ENCODE measurements at regions not wholly inside any gene's neighbourhood (a gene's known extent, or its start where the extent isn't known, plus 50 kb on each side); places are given as distances from the start of the nearest gene placed in this dataset.
A peak's percentile ranks its signal among the peaks of the same experiment; 100 is the strongest.

GRCh38 chr16:85326113-85326793 lies 214.0 kb upstream of the CIBAR2 start:
- no peak for DNase-seq (ENCODE audit: low read depth in 2 of 2)

- no peak for DNase-seq (ENCODE audit: low read depth in 2 of 2)
Measured at GRCh38 chr16:85326794-85327181, 214.5 kb upstream of the CIBAR2 start.

DNA sequence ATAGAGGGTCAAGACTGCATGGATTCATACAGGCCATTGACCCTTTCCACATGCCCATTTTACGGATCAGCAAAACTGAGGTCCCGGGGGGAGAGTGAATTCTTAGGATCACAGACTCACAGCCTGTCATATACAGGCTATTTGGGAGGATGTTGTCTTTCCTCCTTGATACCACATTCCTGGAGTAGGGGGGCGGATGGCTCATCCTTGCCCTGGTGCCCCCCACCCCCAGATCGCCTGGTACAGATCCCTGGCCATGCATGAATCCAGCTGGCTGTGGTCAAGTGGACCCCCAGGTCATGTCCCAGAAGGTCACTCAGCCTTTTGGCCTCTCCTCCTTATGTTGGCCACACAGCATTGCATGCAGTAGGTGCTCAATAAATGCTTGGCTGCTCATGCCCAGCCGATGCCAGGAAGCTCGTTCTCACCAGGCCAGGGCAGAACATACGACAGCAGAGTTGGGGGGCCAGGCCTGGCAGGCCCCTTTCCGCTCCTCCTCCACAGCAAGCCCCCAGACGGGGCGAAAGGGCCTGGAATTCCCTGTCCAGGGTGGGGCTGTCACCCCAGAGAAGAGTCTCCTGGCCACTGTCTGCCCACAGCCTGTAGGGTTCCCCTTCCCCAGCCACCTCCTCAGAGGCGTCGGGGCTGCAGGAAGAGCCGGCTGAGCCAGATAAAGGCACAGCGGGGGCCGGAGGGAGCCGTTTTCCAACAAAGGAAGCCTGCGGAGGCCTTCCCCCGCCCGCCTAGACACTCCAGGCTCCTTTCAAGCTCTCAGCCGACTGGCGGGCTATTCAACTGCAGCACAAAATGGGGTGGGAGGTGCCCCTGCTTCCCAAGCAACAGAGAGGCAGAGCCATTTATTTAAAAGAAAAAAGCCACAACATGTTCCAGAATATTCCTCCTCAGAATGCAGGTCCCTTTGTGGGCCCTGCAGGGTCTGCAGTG lies 215.7 kb upstream of the CIBAR2 start:
- no peak for DNase-seq (ENCODE audit: low read depth in 2 of 2)

- no peak for DNase-seq (ENCODE audit: low read depth in 2 of 2)
Measured at GRCh38 chr16:85328676-85329058, 216.4 kb upstream of the CIBAR2 start.

GRCh38 chr16:85329059-85329812 lies 217.0 kb upstream of the CIBAR2 start:
- no peak for DNase-seq (ENCODE audit: low read depth in 2 of 2)

- no peak for DNase-seq (ENCODE audit: low read depth in 2 of 2)
Measured at GRCh38 chr16:85330006-85330693, 217.9 kb upstream of the CIBAR2 start.

- peak; percentile 61 to 71 for DNase-seq (ENCODE audit: low read depth in 2 of 2)
Measured at GRCh38 chr16:85330694-85331188, 218.5 kb upstream of the CIBAR2 start.

GRCh38 chr16:85331688-85332087 lies 219.4 kb upstream of the CIBAR2 start:
- DNase-seq (ENCODE audit: low read depth in 2 of 2) = no peak

DNA sequence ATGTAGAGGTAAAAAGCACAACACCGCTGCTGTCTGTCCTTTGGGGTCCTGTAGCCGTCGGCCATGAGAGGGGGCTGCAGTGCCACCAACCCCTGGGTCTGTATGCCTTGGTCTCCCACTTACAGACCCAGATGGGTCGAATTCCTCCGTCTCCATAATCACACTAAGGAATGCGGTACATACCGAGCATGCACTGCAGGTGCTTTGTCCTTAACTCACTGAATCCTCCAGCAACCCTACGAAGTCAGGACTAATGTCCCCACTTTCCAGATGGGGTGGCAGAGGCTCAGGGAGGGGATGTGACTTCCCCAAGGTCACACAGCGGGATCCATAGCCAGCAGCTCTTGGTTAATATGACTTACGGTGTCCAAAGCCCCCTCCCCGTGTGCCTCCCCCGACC lies 219.9 kb upstream of the CIBAR2 start:
- no peak for DNase-seq (ENCODE audit: low read depth in 2 of 2)

- DNase-seq (ENCODE audit: low read depth in 2 of 2) = no peak
Measured at GRCh38 chr16:85333337-85333736, 221.1 kb upstream of the CIBAR2 start.

DNA sequence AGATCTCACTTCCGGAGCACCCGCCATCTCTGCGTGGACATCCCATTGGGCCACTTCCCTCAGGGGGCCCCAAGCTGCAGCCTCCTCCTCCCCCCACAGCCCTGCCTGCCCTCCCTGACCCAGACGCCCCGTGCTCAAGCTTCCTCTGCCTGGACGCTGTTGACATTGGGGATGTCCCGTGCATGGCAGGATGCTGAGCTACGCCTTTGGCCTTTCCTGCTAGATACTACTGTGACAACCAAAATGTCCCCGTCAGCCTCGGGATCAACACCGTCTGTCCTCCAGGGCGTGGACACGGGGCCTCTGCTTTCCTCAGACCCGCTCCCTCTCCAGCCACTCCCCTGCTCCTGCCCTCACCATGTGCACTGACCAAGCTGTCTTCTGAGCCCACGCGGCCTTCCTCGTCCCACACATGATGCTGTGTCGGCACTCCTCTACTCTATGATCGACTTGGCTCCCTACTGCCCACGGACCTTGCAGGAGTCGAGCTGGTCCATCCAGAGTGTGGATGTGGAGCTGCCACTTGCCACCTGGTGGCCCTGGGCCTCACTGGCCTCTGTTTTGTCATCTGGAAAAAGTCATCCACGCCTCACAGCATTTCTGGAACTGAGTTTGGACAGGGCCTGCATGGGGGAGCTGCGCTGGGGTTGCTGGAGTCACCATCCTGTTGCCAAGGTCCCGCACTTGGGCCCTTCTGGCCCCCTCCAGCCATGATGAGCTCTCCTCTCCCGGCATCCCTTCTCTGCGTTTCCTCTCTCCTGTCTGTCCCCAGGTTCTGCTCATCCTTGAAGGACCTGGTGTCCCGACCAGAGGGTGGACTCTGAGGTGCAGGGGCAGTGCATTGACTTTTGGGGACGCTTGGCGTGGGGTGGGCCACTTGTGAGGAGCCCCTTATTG lies 221.7 kb upstream of the CIBAR2 start:
- no peak for DNase-seq (ENCODE audit: low read depth in 2 of 2)

- no peak for DNase-seq (ENCODE audit: low read depth in 2 of 2)
Measured at GRCh38 chr16:85334718-85335583, 222.7 kb upstream of the CIBAR2 start.

DNA sequence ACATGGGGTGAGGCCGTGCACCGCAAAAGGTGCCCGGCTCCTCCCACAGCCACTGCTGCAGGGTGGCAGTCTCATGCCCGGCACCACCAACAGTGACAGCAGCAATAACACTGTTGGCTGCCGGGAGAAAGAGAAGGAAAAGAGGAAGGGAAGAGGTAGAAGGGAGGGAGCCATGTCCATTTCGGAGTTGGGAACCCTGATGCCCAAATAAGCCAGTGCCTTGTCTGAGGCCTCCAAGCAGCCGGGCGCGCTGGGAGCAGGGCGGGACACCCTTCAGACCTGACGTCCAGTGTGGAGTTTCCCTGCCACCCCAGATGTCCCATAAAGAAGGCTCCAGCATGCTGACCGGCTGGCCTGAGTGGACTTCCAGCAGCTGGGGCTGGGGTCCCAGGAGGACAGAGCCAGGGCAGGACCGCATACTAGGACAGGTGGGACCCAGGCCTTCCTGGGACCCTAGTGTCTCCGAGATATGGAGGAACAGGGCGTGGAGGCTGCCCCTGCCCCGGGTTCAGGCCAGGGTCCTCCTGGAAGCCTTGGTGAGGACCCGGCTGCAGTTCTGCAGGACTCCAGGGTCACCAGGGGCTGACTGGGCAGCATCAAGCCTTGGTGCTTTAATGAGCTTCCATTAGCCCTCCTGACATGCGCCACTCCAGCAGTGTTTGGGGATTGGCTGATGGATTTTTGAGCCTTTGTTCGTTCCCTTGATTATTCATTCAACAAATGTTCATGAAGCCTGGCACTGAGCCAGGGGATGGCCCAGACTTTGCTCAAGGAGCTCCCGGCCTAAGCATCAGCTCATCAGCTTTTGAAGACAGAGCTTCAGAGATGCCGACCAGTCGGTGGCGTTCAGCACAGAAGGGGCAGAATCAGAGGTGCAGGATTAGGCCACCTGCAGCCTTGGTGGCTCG lies 223.6 kb upstream of the CIBAR2 start:
- DNase-seq (ENCODE audit: low read depth in 2 of 2) = no peak

DNA sequence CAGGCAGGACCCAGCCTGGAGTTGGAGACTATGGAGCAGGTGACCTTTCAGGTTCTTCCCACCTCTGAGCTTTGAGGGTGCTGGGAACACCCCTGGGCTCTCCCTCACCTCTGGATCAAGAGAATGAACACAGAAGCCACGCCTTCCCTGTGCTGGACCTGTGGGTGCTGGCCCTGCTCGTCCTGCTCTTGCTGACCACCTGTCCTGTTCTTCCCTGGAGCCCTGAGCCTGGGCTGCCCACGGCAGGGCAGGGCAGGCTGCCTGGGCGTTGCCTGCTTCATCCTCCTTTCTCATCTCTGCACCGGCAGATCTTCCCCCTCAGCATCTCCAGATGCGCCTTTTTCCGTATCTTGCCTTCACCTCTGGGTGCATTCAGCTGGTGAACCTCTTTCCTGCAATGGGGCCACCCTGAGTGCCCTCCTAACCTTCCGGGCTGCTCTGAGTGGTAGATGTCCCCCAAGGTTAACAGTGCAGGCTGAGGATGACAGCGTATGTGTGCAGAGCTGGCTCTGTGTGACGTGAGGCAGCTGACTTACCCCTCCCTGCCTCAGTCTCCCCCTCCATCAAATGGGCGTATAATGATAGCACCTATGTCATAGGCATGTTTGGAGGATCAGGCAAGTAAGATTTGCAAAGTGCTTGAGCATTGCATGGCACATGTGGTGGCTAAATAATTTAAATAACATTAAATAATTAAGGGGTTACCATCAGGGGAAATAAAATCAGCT lies 225.8 kb upstream of the CIBAR2 start:
- DNase-seq (ENCODE audit: low read depth in 2 of 2) = no peak

GRCh38 chr16:85338638-85338982 lies 226.3 kb upstream of the CIBAR2 start:
- no peak for DNase-seq (ENCODE audit: low read depth in 2 of 2)

DNA sequence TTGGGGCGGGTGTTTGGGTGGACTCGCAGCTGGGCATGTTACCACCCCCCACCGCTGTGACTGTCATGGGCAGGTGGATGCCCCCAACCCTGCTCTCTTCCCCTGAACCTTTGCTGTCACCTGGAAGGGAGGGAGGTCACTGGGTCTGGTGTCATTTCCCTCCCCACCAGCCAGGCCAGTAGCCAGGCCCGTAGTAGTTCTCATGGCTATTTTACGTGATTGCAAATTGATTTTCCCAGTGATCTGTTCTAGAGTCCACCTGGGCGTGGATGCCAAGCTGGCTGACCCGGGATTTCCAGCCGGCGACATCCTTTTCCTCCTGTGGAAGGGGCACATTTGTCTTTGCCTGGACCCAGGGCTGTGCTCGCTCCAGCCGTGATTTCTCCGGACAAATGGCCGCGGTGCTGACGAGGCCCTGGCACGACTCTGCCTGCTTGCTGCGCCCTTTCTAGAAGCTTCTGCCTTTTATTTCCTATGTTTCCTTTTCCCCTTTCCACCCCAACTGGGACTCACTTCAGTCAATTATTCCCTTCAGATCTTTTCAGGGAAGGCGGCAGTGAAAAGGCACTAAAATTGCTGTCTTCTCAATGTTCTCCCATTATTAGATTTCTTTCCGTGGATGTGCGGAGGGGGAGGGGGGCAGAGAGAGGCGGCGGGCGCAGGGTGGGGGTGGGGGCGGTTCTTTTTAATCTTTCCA lies 226.9 kb upstream of the CIBAR2 start:
- DNase-seq (ENCODE audit: low read depth in 2 of 2) = no peak

GRCh38 chr16:85341972-85342695 lies 229.9 kb upstream of the CIBAR2 start:
- DNase-seq (ENCODE audit: low read depth in 2 of 2) = no peak

Measured in fibroblast of skin of left biceps (primary cell).